H9 (cell line): ENCODE measurements at regions not wholly inside any gene's neighbourhood (a gene's known extent, or its start where the extent isn't known, plus 50 kb on each side); places are given as distances from the start of the nearest gene placed in this dataset.

Experiments
- DNase-seq: peaks from one replicate; pipeline ENCODE4 v3.0.0-alpha.2; 2017
- H2AFZ ChIP-seq: one replicate; pipeline ENCODE4 v1.6.1; 2013; ENCODE audit warnings: mild to moderate bottlenecking, low read length, control low read depth, moderate library complexity
- H2AK5ac ChIP-seq: 2 replicates; pipeline ENCODE4 v1.6.1; 2013; ENCODE audit warnings: low read length, control low read depth, mixed read lengths; ENCODE audit not compliant: insufficient read length
- H2BK120ac ChIP-seq: one replicate; pipeline ENCODE4 v1.6.1; 2013; ENCODE audit warnings: low read depth, mild to moderate bottlenecking, low read length, control low read depth, inconsistent platforms; ENCODE audit not compliant: poor library complexity, severe bottlenecking
- H2BK12ac ChIP-seq: 2 replicates; pipeline ENCODE4 v1.6.1; 2013; ENCODE audit warnings: low read length, control low read depth, mixed read lengths, low read depth; ENCODE audit not compliant: insufficient read length
- H2BK15ac ChIP-seq: 2 replicates; pipeline ENCODE4 v1.6.1; 2013; ENCODE audit warnings: low read depth, low read length, control low read depth
- H2BK20ac ChIP-seq: one replicate; pipeline ENCODE4 v1.6.1; 2013; ENCODE audit warnings: low read depth, mild to moderate bottlenecking, low read length, control low read depth, inconsistent platforms; ENCODE audit not compliant: poor library complexity, severe bottlenecking
- H2BK5ac ChIP-seq: 2 replicates; pipeline ENCODE4 v1.6.1; 2013; ENCODE audit warnings: low read length, control low read depth, mixed read lengths; ENCODE audit not compliant: insufficient read length
- H3K14ac ChIP-seq: 2 replicates; pipeline ENCODE4 v1.6.1; 2013; ENCODE audit warnings: low read length, control low read depth; ENCODE audit not compliant: insufficient read depth
- H3K18ac ChIP-seq: 2 replicates; pipeline ENCODE4 v1.6.1; 2013; ENCODE audit warnings: low read depth, mild to moderate bottlenecking, mixed read lengths, low read length, control low read depth; ENCODE audit not compliant: insufficient read length
- H3K23ac ChIP-seq: 2 replicates; pipeline ENCODE4 v1.6.1; 2013; ENCODE audit warnings: low read length, control low read depth, mixed read lengths, low read depth; ENCODE audit not compliant: insufficient read length
- H3K23me2 ChIP-seq: 2 replicates; pipeline ENCODE4 v1.6.1; 2013; ENCODE audit warnings: low read depth, mild to moderate bottlenecking, mixed read lengths, low read length, control low read depth; ENCODE audit not compliant: insufficient read length, poor library complexity, severe bottlenecking
- H3K27ac ChIP-seq: 2 replicates; pipeline ENCODE4 v1.5.1; 2013; ENCODE audit warnings: low read length, control low read depth, mixed read lengths, low read depth; ENCODE audit not compliant: insufficient read length
- H3K27me3 ChIP-seq: 2 replicates; pipeline ENCODE4 v1.6.1; 2013; ENCODE audit warnings: low read length, control low read depth, inconsistent platforms; ENCODE audit not compliant: insufficient read depth
- H3K4ac ChIP-seq: 2 replicates; pipeline ENCODE4 v1.6.1; 2013; ENCODE audit warnings: low read depth, mild to moderate bottlenecking, control low read depth, inconsistent platforms, low read length, moderate library complexity
- H3K4me1 ChIP-seq: 2 replicates; pipeline ENCODE4 v1.6.1; 2013; ENCODE audit warnings: low read length, control low read depth, inconsistent platforms; ENCODE audit not compliant: insufficient read depth
- H3K4me2 ChIP-seq: 2 replicates; pipeline ENCODE4 v1.6.1; 2013; ENCODE audit warnings: low read length, control low read depth, mixed read lengths; ENCODE audit not compliant: insufficient read length, insufficient read depth
- H3K56ac ChIP-seq: 2 replicates; pipeline ENCODE4 v1.6.1; 2013; ENCODE audit warnings: low read depth, mild to moderate bottlenecking, mixed read lengths, low read length, control low read depth; ENCODE audit not compliant: insufficient read length
- H3K79me1 ChIP-seq: 2 replicates; pipeline ENCODE4 v1.6.1; 2013; ENCODE audit warnings: low read depth, mild to moderate bottlenecking, moderate library complexity, low read length, control low read depth, inconsistent platforms; ENCODE audit not compliant: insufficient read depth, poor library complexity, severe bottlenecking
- H3K79me2 ChIP-seq: 2 replicates; pipeline ENCODE4 v1.6.1; 2013; ENCODE audit warnings: low read length, control low read depth, inconsistent platforms; ENCODE audit not compliant: insufficient read depth
- H3K9ac ChIP-seq: 2 replicates; pipeline ENCODE4 v1.6.1; 2013; ENCODE audit warnings: low read length, control low read depth, mixed read lengths; ENCODE audit not compliant: insufficient read length; ENCODE audit errors: extremely low read depth
- H3K9me3 ChIP-seq: one replicate; pipeline ENCODE4 v1.6.1; 2013; ENCODE audit warnings: low read depth, low read length, inconsistent platforms; ENCODE audit not compliant: control insufficient read depth
- H3T11ph ChIP-seq: one replicate; pipeline ENCODE4 v1.6.1; 2013; ENCODE audit warnings: mild to moderate bottlenecking, low read length, control low read depth, inconsistent platforms
- H4K20me1 ChIP-seq: one replicate; pipeline ENCODE4 v1.6.1; 2013; ENCODE audit not compliant: control insufficient read depth, insufficient read length, insufficient read depth
- H4K5ac ChIP-seq: 2 replicates; pipeline ENCODE4 v1.6.1; 2013; ENCODE audit warnings: low read depth, mild to moderate bottlenecking, mixed read lengths, low read length, control low read depth; ENCODE audit not compliant: insufficient read length
- H4K8ac ChIP-seq: replicated peaks from 2 replicates; pipeline ENCODE4 v1.6.1; 2013; ENCODE audit warnings: low read length, control low read depth, mixed read lengths, low read depth; ENCODE audit not compliant: insufficient read length
- H4K91ac ChIP-seq: 2 replicates; pipeline ENCODE4 v1.6.1; 2013; ENCODE audit warnings: low read depth, mild to moderate bottlenecking, moderate library complexity, mixed read lengths, low read length, control low read depth; ENCODE audit not compliant: insufficient read length
- H3K27ac Mint-ChIP-seq, 3 experiments: 2 replicates in 2 of 3; 3 replicates in 1 of 3; pipeline ENCODE4 v1.8.0; 2020 to 2021; ENCODE audit warnings: mixed read lengths in 3 of 3, mild to moderate bottlenecking in 1 of 3, moderate library complexity in 1 of 3
- H3K27me3 Mint-ChIP-seq: 2 replicates; pipeline ENCODE4 v1.8.0; 2021; ENCODE audit warnings: low read depth, mild to moderate bottlenecking, moderate library complexity, mixed read lengths
- H3K36me3 Mint-ChIP-seq, 3 experiments: 2 replicates in 2 of 3; 3 replicates in 1 of 3; pipeline ENCODE4 v1.8.0; 2020 to 2021; ENCODE audit warnings: low read depth in 3 of 3, mixed read lengths in 3 of 3; ENCODE audit not compliant: insufficient read depth in 1 of 3
- H3K4me1 Mint-ChIP-seq, 2 experiments: 2 replicates each; pipeline ENCODE4 v1.8.0; 2020; ENCODE audit warnings: mixed read lengths in 2 of 2
- H3K4me3 Mint-ChIP-seq, 2 experiments: 2 replicates in 1 of 2; 3 replicates in 1 of 2; pipeline ENCODE4 v1.8.0; 2020 to 2021; ENCODE audit warnings: mild to moderate bottlenecking in 2 of 2, mixed read lengths in 2 of 2, moderate library complexity in 1 of 2
- H3K9me3 Mint-ChIP-seq, 2 experiments: 2 replicates in 1 of 2; 3 replicates in 1 of 2; pipeline ENCODE4 v1.8.0; 2020; ENCODE audit warnings: mild to moderate bottlenecking in 2 of 2, mixed read lengths in 2 of 2, moderate library complexity in 1 of 2
- WGBS: extraction: QIAGEN DNeasy Blood & Tissue Kit; methylation state at CpG from one replicate; pipeline ENCODE4 v1.1.7; 2013; ENCODE audit warnings: missing lambda C conversion rate, low lambda C conversion rate, mixed read lengths; ENCODE audit not compliant: insufficient read length; ENCODE audit errors: extremely low coverage; 5-methylcytosine and 5-hydroxymethylcytosine counted together
- TF ChIP-seq, protein P1 (sequence below): fragments of 200-600 bp; sonication (generic); conservative IDR thresholded peaks from 3 replicates; pipeline ENCODE4 v1.8.0; 2021; ENCODE audit warnings: antibody characterized with exemption, mild to moderate bottlenecking

GRCh38 chr16:8380311-8380710 lies 210.0 kb downstream of the TMEM114 start:
- H3K56ac ChIP-seq = no peak overlapping the region
- no peak overlapping the region for H4K8ac ChIP-seq
- Mint-ChIP-seq H3K4me3 (no peak overlapping the region), H3K9me3 (peaks cover 3 to 10% of the 10 kb centered on the region in 2 experiments; a peak in 4 of 5 replicates), H3K36me3 (peaks cover 2 to 9% (median 4%) of the 10 kb centered on the region in 3 experiments; a peak in 4 of 7 replicates), H3K27ac (no peak overlapping the region), H3K27me3 (peaks cover 5% of the 10 kb centered on the region), H3K4me1 (peaks cover 27 to 36% of the 10 kb centered on the region in 2 experiments)
- no peak overlapping the region for H3K18ac ChIP-seq
- H4K20me1 ChIP-seq = no peaks in the 10 kb centered on the region
- H3K27ac ChIP-seq = no peak overlapping the region
- no peak overlapping the region for H3K4me2 ChIP-seq
- H4K91ac ChIP-seq = no peak overlapping the region
- H2AK5ac ChIP-seq = no peak overlapping the region
- DNase-seq = no peak
- H3K9me3 ChIP-seq = no peaks in the 10 kb centered on the region
- no peak overlapping the region for H2AFZ ChIP-seq
- WGBS = no CpG with 5 or more reads among the region's 6 CpGs
- H3K9ac ChIP-seq = no peak overlapping the region
- no peaks in the 10 kb centered on the region for H3K23me2 ChIP-seq
- H4K5ac ChIP-seq = no peak overlapping the region
- no peak overlapping the region for H2BK120ac ChIP-seq
- no peak overlapping the region for H2BK5ac ChIP-seq
- no peaks in the 10 kb centered on the region for H3K27me3 ChIP-seq
- H2BK15ac ChIP-seq = no peak overlapping the region
- H3T11ph ChIP-seq = no peak overlapping the region
- no peak overlapping the region for H2BK20ac ChIP-seq
- no peak overlapping the region for H3K14ac ChIP-seq
- no peak overlapping the region for H3K23ac ChIP-seq
- H3K4me1 ChIP-seq = no peaks in the 10 kb centered on the region
- H3K79me1 ChIP-seq = no peaks in the 10 kb centered on the region
- H2BK12ac ChIP-seq = no peak overlapping the region
- no peak overlapping the region for H3K4ac ChIP-seq
- TF ChIP-seq, protein P1, sequence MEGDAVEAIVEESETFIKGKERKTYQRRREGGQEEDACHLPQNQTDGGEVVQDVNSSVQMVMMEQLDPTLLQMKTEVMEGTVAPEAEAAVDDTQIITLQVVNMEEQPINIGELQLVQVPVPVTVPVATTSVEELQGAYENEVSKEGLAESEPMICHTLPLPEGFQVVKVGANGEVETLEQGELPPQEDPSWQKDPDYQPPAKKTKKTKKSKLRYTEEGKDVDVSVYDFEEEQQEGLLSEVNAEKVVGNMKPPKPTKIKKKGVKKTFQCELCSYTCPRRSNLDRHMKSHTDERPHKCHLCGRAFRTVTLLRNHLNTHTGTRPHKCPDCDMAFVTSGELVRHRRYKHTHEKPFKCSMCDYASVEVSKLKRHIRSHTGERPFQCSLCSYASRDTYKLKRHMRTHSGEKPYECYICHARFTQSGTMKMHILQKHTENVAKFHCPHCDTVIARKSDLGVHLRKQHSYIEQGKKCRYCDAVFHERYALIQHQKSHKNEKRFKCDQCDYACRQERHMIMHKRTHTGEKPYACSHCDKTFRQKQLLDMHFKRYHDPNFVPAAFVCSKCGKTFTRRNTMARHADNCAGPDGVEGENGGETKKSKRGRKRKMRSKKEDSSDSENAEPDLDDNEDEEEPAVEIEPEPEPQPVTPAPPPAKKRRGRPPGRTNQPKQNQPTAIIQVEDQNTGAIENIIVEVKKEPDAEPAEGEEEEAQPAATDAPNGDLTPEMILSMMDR = no peak
- H3K79me2 ChIP-seq = no peaks in the 10 kb centered on the region
